Coronary artery (tissue), 2 donors: ENCODE measurements at regions not wholly inside any gene's neighbourhood (a gene's known extent, or its start where the extent isn't known, plus 50 kb on each side); places are given as distances from the start of the nearest gene placed in this dataset.

Experiments
- DNase-seq: peaks from one replicate; pipeline ENCODE4 v3.0.0-alpha.2; 2017; ENCODE audit warnings: low spot score
- H3K27ac ChIP-seq, 2 donors: fragments of 200-600 bp; sonication (generic); one replicate each; pipeline ENCODE4 v1.5.1; 2016 to 2019
- H3K4me3 ChIP-seq: fragments of 200-600 bp; sonication (generic); 2 replicates; pipeline ENCODE4 v1.5.1; 2016; ENCODE audit warnings: mild to moderate bottlenecking, moderate library complexity
- CTCF ChIP-seq: fragments of 200-600 bp; sonication (generic); IDR thresholded peaks from one replicate; pipeline ENCODE4 v1.5.1; 2019; ENCODE audit warnings: antibody characterized with exemption

- Histone ChIP-seq H3K4me3 (peak overlapping the region; percentile 46), H3K27ac (no peak overlapping the region)
- DNase-seq: no peak
- TF ChIP-seq CTCF: peak; percentile 92
Observed at GRCh38 chr11:76721755-76722677, 51.5 kb upstream of the LRRC32 start.

- TF ChIP-seq CTCF: no peak
- Histone ChIP-seq H3K4me3 (no peak overlapping the region), H3K27ac (no peak overlapping the region)
- no peak for DNase-seq
Observed at GRCh38 chr11:76723142-76723541, 52.6 kb upstream of the LRRC32 start.

- TF ChIP-seq CTCF: no peak
- H3K4me3 ChIP-seq: no peak overlapping the region
- H3K27ac ChIP-seq: no peak overlapping the region
- DNase-seq: no peak
Observed at GRCh38 chr11:76723548-76723947, 53.0 kb upstream of the LRRC32 start.

GRCh38 chr11:76724171-76724768 is 53.7 kb upstream of the LRRC32 start:
- Histone ChIP-seq H3K4me3 (no peak overlapping the region), H3K27ac (no peak overlapping the region)
- no peak for DNase-seq
- no peak for TF ChIP-seq CTCF

- Histone ChIP-seq H3K27ac (no peak overlapping the region), H3K4me3 (no peak overlapping the region)
- no peak for DNase-seq
- no peak for TF ChIP-seq CTCF
Observed at GRCh38 chr11:76728227-76728626, 54.9 kb upstream of the TSKU start.

- Histone ChIP-seq H3K27ac (no peak overlapping the region), H3K4me3 (no peak overlapping the region)
- TF ChIP-seq CTCF: no peak
- DNase-seq: no peak
Observed at GRCh38 chr11:76728778-76729177, 54.4 kb upstream of the TSKU start.

- DNase-seq: no peak
- Histone ChIP-seq H3K4me3 (no peak overlapping the region), H3K27ac (no peak overlapping the region)
- TF ChIP-seq CTCF: no peak
Observed at GRCh38 chr11:76729214-76729613, 53.9 kb upstream of the TSKU start.
